ENCODE measurements at regions not wholly inside any gene's neighbourhood (a gene's known extent, or its start where the extent isn't known, plus 50 kb on each side); places are given as distances from the start of the nearest gene placed in this dataset.

- TF ChIP-seq CTCF (IDR thresholded peaks at IDR 0.05) = no peak
- no peak for TF ChIP-seq POLR2A (IDR thresholded peaks at IDR 0.05)
Measured at GRCh38 chr7:65457705-65458104, 84.0 kb downstream of the ZNF92 start.
